ENCODE measurements at regions not wholly inside any gene's neighbourhood (a gene's known extent, or its start where the extent isn't known, plus 50 kb on each side); places are given as distances from the start of the nearest gene placed in this dataset.

DNA sequence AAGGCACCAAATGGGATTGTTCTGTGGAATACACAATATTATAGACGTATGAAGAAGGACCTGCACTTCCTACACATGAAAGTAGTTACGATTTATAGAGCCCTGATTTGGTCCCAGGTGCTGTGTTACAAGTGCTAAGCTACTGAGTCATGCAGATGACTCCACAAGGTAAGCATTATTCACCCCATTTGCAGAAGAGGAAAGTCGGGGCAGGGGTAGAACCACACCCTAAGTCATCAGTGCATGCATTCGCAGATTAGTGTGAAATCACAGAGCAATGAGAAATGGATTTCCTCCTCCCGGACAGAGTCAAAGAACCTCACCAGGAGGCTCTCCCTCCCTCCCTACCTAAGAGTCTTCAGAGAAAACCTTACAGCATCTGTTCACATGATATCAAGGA is 279.5 kb downstream of the LRFN2 start:
- Histone ChIP-seq H3K27me3 (ENCODE audit: insufficient read depth, poor library complexity, severe bottlenecking) (no peaks in the 10 kb centered on the region), H3K27ac (replicated peaks) (no peak overlapping the region), H3K4me3 (replicated peaks; ENCODE audit: insufficient read depth, low read length) (no peak overlapping the region)
- TF ChIP-seq POLR2AphosphoS5 (IDR thresholded peaks at IDR 0.05; ENCODE audit: low read depth) (no peak), SPI1 (IDR thresholded peaks at IDR 0.05; ENCODE audit: borderline replicate concordance, low read depth) (no peak), GABPA (IDR thresholded peaks at IDR 0.05; ENCODE audit: low read depth) (no peak)
- TF ChIP-seq, protein P1, sequence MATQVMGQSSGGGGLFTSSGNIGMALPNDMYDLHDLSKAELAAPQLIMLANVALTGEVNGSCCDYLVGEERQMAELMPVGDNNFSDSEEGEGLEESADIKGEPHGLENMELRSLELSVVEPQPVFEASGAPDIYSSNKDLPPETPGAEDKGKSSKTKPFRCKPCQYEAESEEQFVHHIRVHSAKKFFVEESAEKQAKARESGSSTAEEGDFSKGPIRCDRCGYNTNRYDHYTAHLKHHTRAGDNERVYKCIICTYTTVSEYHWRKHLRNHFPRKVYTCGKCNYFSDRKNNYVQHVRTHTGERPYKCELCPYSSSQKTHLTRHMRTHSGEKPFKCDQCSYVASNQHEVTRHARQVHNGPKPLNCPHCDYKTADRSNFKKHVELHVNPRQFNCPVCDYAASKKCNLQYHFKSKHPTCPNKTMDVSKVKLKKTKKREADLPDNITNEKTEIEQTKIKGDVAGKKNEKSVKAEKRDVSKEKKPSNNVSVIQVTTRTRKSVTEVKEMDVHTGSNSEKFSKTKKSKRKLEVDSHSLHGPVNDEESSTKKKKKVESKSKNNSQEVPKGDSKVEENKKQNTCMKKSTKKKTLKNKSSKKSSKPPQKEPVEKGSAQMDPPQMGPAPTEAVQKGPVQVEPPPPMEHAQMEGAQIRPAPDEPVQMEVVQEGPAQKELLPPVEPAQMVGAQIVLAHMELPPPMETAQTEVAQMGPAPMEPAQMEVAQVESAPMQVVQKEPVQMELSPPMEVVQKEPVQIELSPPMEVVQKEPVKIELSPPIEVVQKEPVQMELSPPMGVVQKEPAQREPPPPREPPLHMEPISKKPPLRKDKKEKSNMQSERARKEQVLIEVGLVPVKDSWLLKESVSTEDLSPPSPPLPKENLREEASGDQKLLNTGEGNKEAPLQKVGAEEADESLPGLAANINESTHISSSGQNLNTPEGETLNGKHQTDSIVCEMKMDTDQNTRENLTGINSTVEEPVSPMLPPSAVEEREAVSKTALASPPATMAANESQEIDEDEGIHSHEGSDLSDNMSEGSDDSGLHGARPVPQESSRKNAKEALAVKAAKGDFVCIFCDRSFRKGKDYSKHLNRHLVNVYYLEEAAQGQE (IDR thresholded peaks at IDR 0.05; ENCODE audit: insufficient replicate concordance, low read depth), result no peak
- TF ChIP-seq, protein P2, sequence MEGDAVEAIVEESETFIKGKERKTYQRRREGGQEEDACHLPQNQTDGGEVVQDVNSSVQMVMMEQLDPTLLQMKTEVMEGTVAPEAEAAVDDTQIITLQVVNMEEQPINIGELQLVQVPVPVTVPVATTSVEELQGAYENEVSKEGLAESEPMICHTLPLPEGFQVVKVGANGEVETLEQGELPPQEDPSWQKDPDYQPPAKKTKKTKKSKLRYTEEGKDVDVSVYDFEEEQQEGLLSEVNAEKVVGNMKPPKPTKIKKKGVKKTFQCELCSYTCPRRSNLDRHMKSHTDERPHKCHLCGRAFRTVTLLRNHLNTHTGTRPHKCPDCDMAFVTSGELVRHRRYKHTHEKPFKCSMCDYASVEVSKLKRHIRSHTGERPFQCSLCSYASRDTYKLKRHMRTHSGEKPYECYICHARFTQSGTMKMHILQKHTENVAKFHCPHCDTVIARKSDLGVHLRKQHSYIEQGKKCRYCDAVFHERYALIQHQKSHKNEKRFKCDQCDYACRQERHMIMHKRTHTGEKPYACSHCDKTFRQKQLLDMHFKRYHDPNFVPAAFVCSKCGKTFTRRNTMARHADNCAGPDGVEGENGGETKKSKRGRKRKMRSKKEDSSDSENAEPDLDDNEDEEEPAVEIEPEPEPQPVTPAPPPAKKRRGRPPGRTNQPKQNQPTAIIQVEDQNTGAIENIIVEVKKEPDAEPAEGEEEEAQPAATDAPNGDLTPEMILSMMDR (IDR thresholded peaks at IDR 0.05; ENCODE audit: insufficient read depth, low read length), result no peak
- no peak for DNase-seq (ENCODE audit: low read depth in 1 of 2, low spot score in 1 of 2)

DNA sequence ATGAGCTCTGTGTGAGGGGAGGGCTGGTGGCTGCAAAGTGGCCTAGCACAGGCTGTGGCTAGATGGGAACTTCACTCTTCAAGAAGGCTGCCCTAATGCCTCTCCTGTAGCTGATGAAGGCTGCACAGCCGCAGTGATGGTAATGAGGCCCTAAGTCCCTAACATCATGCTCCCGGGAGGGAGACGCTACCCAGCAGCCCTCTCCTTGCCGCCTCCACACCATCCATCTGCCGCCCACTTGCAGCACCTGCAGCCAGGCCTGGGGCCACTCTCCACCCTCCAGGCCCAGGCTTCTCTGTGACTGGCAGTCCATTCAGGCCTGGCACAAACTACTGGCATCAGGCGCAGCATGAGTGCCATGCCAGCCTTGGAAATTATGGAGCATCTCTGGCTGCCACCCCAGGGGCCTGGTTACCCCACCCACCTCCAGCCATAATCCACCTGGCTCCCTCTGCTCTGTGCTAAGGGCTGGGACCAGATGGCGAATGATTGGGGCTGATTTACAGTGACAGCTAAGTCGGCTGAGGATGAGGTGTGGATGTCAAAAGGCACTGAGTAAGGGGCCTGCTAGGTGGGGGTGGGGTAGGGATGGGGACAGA is 284.2 kb downstream of the LRFN2 start:
- no peak for TF ChIP-seq SPI1 (IDR thresholded peaks at IDR 0.05; ENCODE audit: borderline replicate concordance, low read depth)
- TF ChIP-seq POLR2AphosphoS5 (IDR thresholded peaks at IDR 0.05; ENCODE audit: low read depth), result no peak
- TF ChIP-seq, protein P2 (IDR thresholded peaks at IDR 0.05; ENCODE audit: insufficient read depth, low read length), result no peak
- Histone ChIP-seq H3K27me3 (ENCODE audit: insufficient read depth, poor library complexity, severe bottlenecking) (no peaks in the 10 kb centered on the region), H3K27ac (replicated peaks) (no peak overlapping the region)

DNA sequence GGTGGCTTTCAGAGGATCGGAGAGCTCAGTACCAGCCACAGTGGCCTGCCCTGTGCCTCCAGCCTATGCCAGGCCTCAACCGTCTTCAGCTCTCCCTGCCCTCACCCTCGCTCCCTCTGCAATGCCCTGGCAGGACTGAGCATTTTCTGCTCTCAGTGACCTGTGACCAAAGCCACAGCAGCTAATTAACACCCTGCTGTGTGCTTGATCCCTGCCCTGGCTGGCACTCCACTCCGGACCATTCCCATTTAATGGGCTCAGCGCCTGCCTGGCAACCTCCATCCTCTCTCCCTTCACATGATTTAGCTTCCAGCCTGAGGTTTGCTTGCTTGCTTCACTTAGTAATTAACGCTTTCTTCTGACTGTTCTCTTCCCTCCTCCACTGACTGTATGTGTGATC is 287.5 kb downstream of the LRFN2 start:
- no peak overlapping the region for H3K4me3 ChIP-seq (replicated peaks; ENCODE audit: insufficient read depth, low read length)
- H3K27ac ChIP-seq (replicated peaks), result no peak overlapping the region
- TF ChIP-seq GABPA (IDR thresholded peaks at IDR 0.05; ENCODE audit: low read depth), result no peak
- TF ChIP-seq SPI1 (IDR thresholded peaks at IDR 0.05; ENCODE audit: borderline replicate concordance, low read depth), result no peak
- TF ChIP-seq, protein P2 (IDR thresholded peaks at IDR 0.05; ENCODE audit: insufficient read depth, low read length), result no peak
- no peak for TF ChIP-seq POLR2AphosphoS5 (IDR thresholded peaks at IDR 0.05; ENCODE audit: low read depth)
- TF ChIP-seq, protein P1 (IDR thresholded peaks at IDR 0.05; ENCODE audit: insufficient replicate concordance, low read depth), result no peak
- DNase-seq (ENCODE audit: low read depth in 1 of 2, low spot score in 1 of 2), result no peak
- no peaks in the 10 kb centered on the region for H3K27me3 ChIP-seq (ENCODE audit: insufficient read depth, poor library complexity, severe bottlenecking)

More for the DNA sequence above, 284.2 kb downstream of the LRFN2 start:
- H3K4me3 ChIP-seq (replicated peaks; ENCODE audit: insufficient read depth, low read length), result no peak overlapping the region
- no peak for DNase-seq (ENCODE audit: low read depth in 1 of 2, low spot score in 1 of 2)

DNA sequence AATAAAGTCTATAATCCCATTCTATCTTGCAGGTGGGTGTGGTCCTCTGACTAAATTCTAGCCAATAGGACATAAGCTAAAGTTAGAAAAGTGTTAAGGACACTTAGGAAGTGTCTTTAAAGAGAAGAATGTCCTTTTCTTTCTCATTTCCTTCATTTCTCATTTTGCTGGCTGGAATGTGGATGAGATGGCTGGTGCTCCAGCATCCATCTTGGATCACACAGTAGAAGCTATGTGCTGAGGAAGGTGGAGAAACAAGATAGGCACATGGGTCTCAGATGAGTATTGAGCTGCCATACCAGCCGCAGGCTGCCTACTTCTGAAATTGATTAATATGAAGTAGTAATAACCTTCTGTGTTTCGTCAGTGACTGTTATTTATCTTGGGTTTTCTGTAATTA is 289.0 kb downstream of the LRFN2 start:
- no peak overlapping the region for H3K4me3 ChIP-seq (replicated peaks; ENCODE audit: insufficient read depth, low read length)
- H3K27ac ChIP-seq (replicated peaks), result no peak overlapping the region
- no peaks in the 10 kb centered on the region for H3K27me3 ChIP-seq (ENCODE audit: insufficient read depth, poor library complexity, severe bottlenecking)
- no peak for DNase-seq (ENCODE audit: low read depth in 1 of 2, low spot score in 1 of 2)
- TF ChIP-seq SPI1 (IDR thresholded peaks at IDR 0.05; ENCODE audit: borderline replicate concordance, low read depth), result no peak
- no peak for TF ChIP-seq POLR2AphosphoS5 (IDR thresholded peaks at IDR 0.05; ENCODE audit: low read depth)
- no peak for TF ChIP-seq GABPA (IDR thresholded peaks at IDR 0.05; ENCODE audit: low read depth)
- TF ChIP-seq, protein P1 (IDR thresholded peaks at IDR 0.05; ENCODE audit: insufficient replicate concordance, low read depth), result no peak
- TF ChIP-seq, protein P2 (IDR thresholded peaks at IDR 0.05; ENCODE audit: insufficient read depth, low read length), result no peak

All from HL-60 (cell line).